ENCODE measurements at regions not wholly inside any gene's neighbourhood (a gene's known extent, or its start where the extent isn't known, plus 50 kb on each side); places are given as distances from the start of the nearest gene placed in this dataset.

- no peak for DNase-seq
Measured at GRCh38 chr15:61621865-61622264, 392.8 kb upstream of the RORA start.

GRCh38 chr15:61621146-61621545, 392.0 kb upstream of the RORA start:
- DNase-seq, result no peak

GRCh38 chr15:61620151-61620550, 391.0 kb upstream of the RORA start:
- no peak for DNase-seq

GRCh38 chr15:61613729-61614128, 384.6 kb upstream of the RORA start:
- no peak for DNase-seq

- DNase-seq, result no peak
Measured at GRCh38 chr15:61613138-61613537, 384.0 kb upstream of the RORA start.

GRCh38 chr15:61612111-61612510, 383.0 kb upstream of the RORA start:
- no peak for DNase-seq

- no peak for DNase-seq
Measured at GRCh38 chr15:61605343-61605742, 376.2 kb upstream of the RORA start.

GRCh38 chr15:61598655-61599054, 369.6 kb upstream of the RORA start:
- no peak for DNase-seq

- DNase-seq, result no peak
Measured at GRCh38 chr15:61584410-61584809, 355.3 kb upstream of the RORA start.

GRCh38 chr15:61582092-61582491, 353.0 kb upstream of the RORA start:
- DNase-seq, result no peak

GRCh38 chr15:61575597-61575996, 346.5 kb upstream of the RORA start:
- no peak for DNase-seq

- no peak for DNase-seq
Measured at GRCh38 chr15:61571026-61571425, 341.9 kb upstream of the RORA start.

GRCh38 chr15:61564785-61565184, 335.7 kb upstream of the RORA start:
- DNase-seq, result no peak

GRCh38 chr15:61558172-61559136, 329.4 kb upstream of the RORA start:
- no peak for DNase-seq

- DNase-seq, result no peak
Measured at GRCh38 chr15:61556037-61556648, 327.0 kb upstream of the RORA start.

- no peak for DNase-seq
Measured at GRCh38 chr15:61549727-61550126, 320.6 kb upstream of the RORA start.

GRCh38 chr15:61545763-61546162, 316.7 kb upstream of the RORA start:
- no peak for DNase-seq

- no peak for DNase-seq
Measured at GRCh38 chr15:61541516-61541915, 312.4 kb upstream of the RORA start.

GRCh38 chr15:61537337-61537736, 308.2 kb upstream of the RORA start:
- no peak for DNase-seq

- no peak for DNase-seq
Measured at GRCh38 chr15:61534986-61535385, 305.9 kb upstream of the RORA start.

GRCh38 chr15:61530769-61531168, 301.7 kb upstream of the RORA start:
- DNase-seq, result no peak

GRCh38 chr15:61528581-61528910, 299.4 kb upstream of the RORA start:
- DNase-seq, result no peak

GRCh38 chr15:61527836-61528580, 298.9 kb upstream of the RORA start:
- DNase-seq, result no peak

GRCh38 chr15:61524545-61524944, 295.4 kb upstream of the RORA start:
- DNase-seq, result no peak

Measured in inflammatory macrophage treated with lipopolysaccharide for 4 hours (primary cell).